Common myeloid progenitor, CD34-positive (primary cell): ENCODE measurements at regions not wholly inside any gene's neighbourhood (a gene's known extent, or its start where the extent isn't known, plus 50 kb on each side); places are given as distances from the start of the nearest gene placed in this dataset.

Experiments used
- CTCF ChIA-PET: fragments of 350-600 bp; sonication (Branson Sonifier 250); formaldehyde crosslinking; loops from one replicate; lab custom pipeline; 2021; ENCODE audit warnings: antibody characterized with exemption; lab: Charles Lee
- POLR2A ChIA-PET: fragments of 350-600 bp; sonication (Branson Sonifier 250); formaldehyde crosslinking; loops from one replicate; lab custom pipeline; 2021; ENCODE audit warnings: antibody characterized with exemption; lab: Charles Lee
- DNase-seq, 3 donors: peaks; one replicate each; pipeline versions ENCODE4 v3.0.0 to v3.0.0-alpha.2; 2013
- H3K27ac ChIP-seq, 2 experiments: 1 replicate in 1 of 2; 2 replicates in 1 of 2; pipeline ENCODE4 v1.7.0; 2013; ENCODE audit warnings: inconsistent platforms in 2 of 2, low read length in 2 of 2, mild to moderate bottlenecking in 2 of 2, low read depth in 1 of 2, moderate library complexity in 1 of 2; ENCODE audit not compliant: severe bottlenecking in 2 of 2, insufficient read depth in 1 of 2, poor library complexity in 1 of 2
- H3K27me3 ChIP-seq, 5 experiments: replicated peaks in 2 of 5; 1 replicate in 3 of 5; 2 replicates in 2 of 5; pipeline versions ENCODE4 v1.6.1 to v1.7.0; 2013; ENCODE audit warnings: low read length in 4 of 5, mild to moderate bottlenecking in 2 of 5, moderate library complexity in 2 of 5, inconsistent platforms in 1 of 5; ENCODE audit not compliant: insufficient read depth in 5 of 5, control insufficient read depth in 4 of 5
- H3K36me3 ChIP-seq, 4 experiments: 1 replicate in 2 of 4; 2 replicates in 2 of 4; pipeline versions ENCODE4 v1.6.1 to v1.7.0; 2013; ENCODE audit warnings: low read length in 3 of 4, control low read depth in 1 of 4, mild to moderate bottlenecking in 1 of 4; ENCODE audit not compliant: control insufficient read depth in 4 of 4, insufficient read depth in 4 of 4
- H3K4me1 ChIP-seq, 4 experiments: 1 replicate in 3 of 4; 2 replicates in 1 of 4; pipeline versions ENCODE4 v1.6.1 to v1.7.1; 2013; ENCODE audit warnings: low read length in 3 of 4, mild to moderate bottlenecking in 3 of 4, control low read depth in 1 of 4, inconsistent platforms in 1 of 4, moderate library complexity in 1 of 4; ENCODE audit not compliant: control insufficient read depth in 4 of 4, insufficient read depth in 4 of 4; ENCODE audit errors: control extremely low read depth in 1 of 4
- H3K4me3 ChIP-seq, 7 experiments: 1 replicate in 4 of 7; 2 replicates in 3 of 7; pipeline versions ENCODE4 v1.5.1 to v1.7.0; 2013; ENCODE audit warnings: mild to moderate bottlenecking in 7 of 7, low read length in 6 of 7, moderate library complexity in 6 of 7, inconsistent platforms in 2 of 7, low read depth in 2 of 7, control low read depth in 1 of 7; ENCODE audit not compliant: insufficient read depth in 4 of 7, control insufficient read depth in 1 of 7; ENCODE audit errors: extremely low read depth in 1 of 7
- H3K9me3 ChIP-seq, 5 experiments: 1 replicate in 4 of 5; 2 replicates in 1 of 5; pipeline versions ENCODE4 v1.6.1 to v1.7.1; 2013; ENCODE audit warnings: low read length in 4 of 5, mild to moderate bottlenecking in 2 of 5, inconsistent platforms in 1 of 5, low read depth in 1 of 5, moderate library complexity in 1 of 5; ENCODE audit not compliant: control insufficient read depth in 4 of 5, insufficient read depth in 2 of 5; ENCODE audit errors: control extremely low read depth in 1 of 5
- whole genome bisulfite sequencing: methylation state at CpG from one replicate; pipeline ENCODE4 v1.1.5; 2013; ENCODE audit not compliant: insufficient coverage; 5-methylcytosine and 5-hydroxymethylcytosine counted together

GRCh38 chr11:109480251-109480650 lies 58.3 kb downstream of the C11orf87 start:
- no peak overlapping the region for H3K4me3 ChIP-seq
- POLR2A ChIA-PET, result no interaction called here
- no peak overlapping the region for H3K27ac ChIP-seq
- no peaks in the 10 kb centered on the region for H3K27me3 ChIP-seq
- H3K4me1 ChIP-seq, result no peaks in the 10 kb centered on the region
- CTCF ChIA-PET, result no interaction called here
- peaks cover 0 to 2% (median 0%) of the 10 kb centered on the region in 5 experiments for H3K9me3 ChIP-seq
- DNase-seq, result no peak
- WGBS, result 71% methylated on average over 2 of the region's 6 CpGs
- H3K36me3 ChIP-seq, result no peaks in the 10 kb centered on the region

- Histone ChIP-seq H3K4me3 (no peak overlapping the region), H3K36me3 (no peaks in the 10 kb centered on the region), H3K4me1 (no peaks in the 10 kb centered on the region), H3K27me3 (no peaks in the 10 kb centered on the region), H3K9me3 (no peaks in the 10 kb centered on the region), H3K27ac (no peak overlapping the region)
- WGBS, result 80% methylated on average over 1 of the region's 1 CpG
- DNase-seq, result no peak
- POLR2A ChIA-PET, result no interaction called here
- CTCF ChIA-PET, result interaction anchor here (1.2 kb wide), 1 partner anchor 10 kb away, joined by 3 read pairs; no protein-coding TSS in a partner anchor
Observed at GRCh38 chr11:109486129-109486528, 64.1 kb downstream of the C11orf87 start.

GRCh38 chr11:109490953-109491635 lies 69.1 kb downstream of the C11orf87 start:
- no peak for DNase-seq
- Histone ChIP-seq H3K4me1 (no peaks in the 10 kb centered on the region), H3K4me3 (no peak overlapping the region), H3K9me3 (no peaks in the 10 kb centered on the region), H3K36me3 (no peaks in the 10 kb centered on the region), H3K27me3 (no peaks in the 10 kb centered on the region), H3K27ac (no peak overlapping the region)
- CTCF ChIA-PET, result no interaction called here
- 100% methylated on average over 2 of the region's 4 CpGs for WGBS
- POLR2A ChIA-PET, result no interaction called here

GRCh38 chr11:109506115-109506514 lies 84.1 kb downstream of the C11orf87 start:
- DNase-seq, result no peak
- ChIA-PET POLR2A (no interaction called here), CTCF (no interaction called here)
- H3K36me3 ChIP-seq, result no peaks in the 10 kb centered on the region
- 100% methylated on average over 3 of the region's 3 CpGs for WGBS
- peaks cover 0 to 4% (median 0%) of the 10 kb centered on the region in 4 experiments for H3K4me1 ChIP-seq
- peaks cover 0 to 2% (median 0%) of the 10 kb centered on the region in 5 experiments for H3K9me3 ChIP-seq
- H3K4me3 ChIP-seq, result no peak overlapping the region
- no peaks in the 10 kb centered on the region for H3K27me3 ChIP-seq
- H3K27ac ChIP-seq, result no peak overlapping the region

- Histone ChIP-seq H3K4me1 (peaks cover 0 to 5% (median 3%) of the 10 kb centered on the region in 4 experiments), H3K36me3 (no peaks in the 10 kb centered on the region), H3K27ac (no peak overlapping the region), H3K27me3 (no peaks in the 10 kb centered on the region), H3K9me3 (peaks cover 0 to 2% (median 0%) of the 10 kb centered on the region in 5 experiments), H3K4me3 (no peak overlapping the region)
- 100% methylated on average over 2 of the region's 4 CpGs for WGBS
- ChIA-PET POLR2A (no interaction called here), CTCF (no interaction called here)
- DNase-seq, result no peak
Observed at GRCh38 chr11:109507331-109507730, 85.3 kb downstream of the C11orf87 start.

- Histone ChIP-seq H3K4me3 (no peak overlapping the region), H3K36me3 (no peaks in the 10 kb centered on the region), H3K4me1 (peaks cover 0 to 12% (median 6%) of the 10 kb centered on the region in 4 experiments), H3K27me3 (no peaks in the 10 kb centered on the region), H3K9me3 (peaks cover 0 to 2% (median 0%) of the 10 kb centered on the region in 5 experiments), H3K27ac (no peak overlapping the region)
- CTCF ChIA-PET, result no interaction called here
- no peak for DNase-seq
- 100% methylated on average over 1 of the region's 1 CpG for WGBS
- POLR2A ChIA-PET, result no interaction called here
Observed at GRCh38 chr11:109507836-109508561, 86.0 kb downstream of the C11orf87 start.

GRCh38 chr11:109508943-109509342 lies 87.0 kb downstream of the C11orf87 start:
- H3K4me1 ChIP-seq, result peaks cover 0 to 12% (median 6%) of the 10 kb centered on the region in 4 experiments
- ChIA-PET CTCF (no interaction called here), POLR2A (no interaction called here)
- H3K27me3 ChIP-seq, result no peaks in the 10 kb centered on the region
- H3K9me3 ChIP-seq, result peaks cover 0 to 2% (median 0%) of the 10 kb centered on the region in 5 experiments
- no peak overlapping the region for H3K27ac ChIP-seq
- 77% methylated on average over 2 of the region's 2 CpGs for WGBS
- peak in 1 of 3 donors; percentile 20 for DNase-seq
- H3K36me3 ChIP-seq, result no peaks in the 10 kb centered on the region
- no peak overlapping the region for H3K4me3 ChIP-seq
